SIG-M5 treated with dmso at 0.1 percent for 504 hours (cell line): ENCODE measurements at regions not wholly inside any gene's neighbourhood (a gene's known extent, or its start where the extent isn't known, plus 50 kb on each side); places are given as distances from the start of the nearest gene placed in this dataset.

ENCODE experiments used
- DNase-seq: peaks from one replicate; lab custom pipeline; 2025; ENCODE audit not compliant: unreplicated experiment; lab: John Stamatoyannopoulos, UW

DNA sequence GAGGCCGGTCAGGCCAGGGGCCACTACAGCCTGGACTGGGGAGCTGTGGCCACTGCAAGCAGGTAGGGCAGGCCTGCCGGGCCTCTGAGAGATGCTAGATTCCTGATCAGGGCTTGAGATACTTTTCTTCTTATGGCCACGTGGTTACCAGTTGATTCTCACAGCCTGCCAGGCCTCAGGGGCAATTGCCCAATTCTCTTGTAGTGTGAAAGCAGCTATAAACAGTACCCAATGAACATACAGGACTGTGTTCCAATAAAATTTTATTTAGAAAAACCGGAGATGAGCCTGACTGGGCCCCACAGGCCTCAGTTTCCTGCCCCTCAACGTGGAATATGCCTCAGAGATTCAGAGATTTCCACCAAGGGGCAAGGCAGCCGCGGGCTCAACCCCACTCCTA lies 475.2 kb downstream of the TCERG1L start:
- DNase-seq: no peak

DNA sequence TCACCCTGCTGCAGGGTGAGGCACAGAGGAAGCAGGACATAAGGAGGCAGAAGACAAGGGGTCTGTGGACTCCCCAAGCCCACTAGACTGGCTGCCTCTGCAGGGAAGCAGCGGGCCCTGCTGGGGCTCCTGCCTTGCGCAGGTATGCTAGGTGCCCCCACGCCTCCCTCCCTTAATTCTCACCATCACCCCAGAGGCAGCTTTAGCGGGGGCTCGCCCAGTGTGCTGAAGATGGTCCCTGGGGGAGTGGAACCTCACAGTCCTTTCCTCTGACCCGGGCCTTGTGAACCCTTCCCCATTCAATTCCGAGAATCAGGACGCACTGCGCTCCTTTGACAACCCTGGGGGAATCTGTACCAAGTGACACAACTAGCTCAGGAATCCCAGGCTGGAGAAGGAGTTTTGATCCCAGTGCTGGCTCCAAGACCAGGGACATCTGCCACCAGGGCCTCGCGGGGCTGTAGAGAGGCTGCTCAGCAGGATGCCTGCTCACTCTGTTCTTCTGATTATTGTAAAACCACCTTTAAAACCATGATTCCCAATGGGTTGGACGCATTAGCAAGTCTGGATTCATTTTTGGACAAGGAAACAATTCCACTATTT lies 468.4 kb downstream of the TCERG1L start:
- DNase-seq: no peak

DNA sequence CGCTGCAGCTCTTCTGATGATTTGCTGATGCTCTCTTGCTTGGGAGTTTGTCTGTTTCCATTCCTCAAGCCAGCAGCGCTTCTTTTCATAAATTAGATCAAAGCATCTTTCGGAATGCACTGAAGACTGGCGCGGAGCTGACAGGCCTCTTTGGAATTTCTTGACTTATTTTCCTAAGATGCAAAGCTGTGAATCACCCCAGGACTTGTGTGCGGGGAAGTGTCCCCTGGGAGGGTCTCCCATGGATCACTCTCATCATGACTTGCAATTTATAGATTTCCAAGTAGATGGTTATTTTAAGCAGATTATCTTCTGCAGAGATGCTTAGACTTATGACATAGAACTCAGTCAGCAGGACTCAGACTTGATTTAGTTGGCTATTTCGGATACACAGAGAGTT lies 467.2 kb downstream of the TCERG1L start:
- DNase-seq: no peak

DNA sequence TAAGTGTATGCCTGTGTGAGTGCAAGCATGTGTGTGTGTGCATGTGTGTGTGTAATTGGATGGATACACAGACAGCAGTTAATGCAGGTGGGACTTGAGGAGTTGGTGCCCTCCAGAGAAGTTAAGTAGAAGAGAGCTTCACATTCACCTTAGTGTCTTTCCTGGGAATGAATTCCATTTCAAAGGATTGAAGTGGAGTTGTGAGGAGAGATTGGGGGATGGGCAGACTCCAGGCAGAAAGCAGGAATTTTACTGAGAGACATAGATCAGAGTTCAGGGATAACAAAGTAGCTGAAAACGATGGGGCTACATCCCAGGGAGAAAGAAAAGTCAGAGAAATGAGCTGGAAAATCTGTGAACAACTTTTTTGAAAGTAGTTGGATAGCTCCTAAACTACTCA lies 464.4 kb downstream of the TCERG1L start:
- no peak for DNase-seq

DNA sequence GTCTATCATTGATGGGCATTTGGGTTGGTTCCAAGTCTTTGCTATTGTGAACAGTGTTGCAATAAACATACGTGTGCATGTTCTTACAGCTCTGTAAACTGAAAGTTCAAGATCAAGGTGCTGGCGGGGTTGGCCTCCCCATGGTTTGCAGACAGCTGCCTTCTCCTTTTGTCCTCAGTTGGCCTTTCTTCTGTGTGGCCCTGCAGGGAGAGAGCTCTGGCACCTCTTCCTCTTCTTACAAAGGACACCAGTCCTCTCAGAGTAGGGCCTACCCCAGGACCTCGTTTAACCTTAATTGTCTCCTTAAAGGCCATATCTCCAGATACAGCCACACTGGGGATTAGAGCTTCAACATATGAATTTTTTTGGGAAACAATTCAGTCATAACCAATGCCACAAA lies 462.7 kb downstream of the TCERG1L start:
- no peak for DNase-seq

- DNase-seq: no peak
Measured at GRCh38 chr10:130854151-130854550, 457.4 kb downstream of the TCERG1L start.

DNA sequence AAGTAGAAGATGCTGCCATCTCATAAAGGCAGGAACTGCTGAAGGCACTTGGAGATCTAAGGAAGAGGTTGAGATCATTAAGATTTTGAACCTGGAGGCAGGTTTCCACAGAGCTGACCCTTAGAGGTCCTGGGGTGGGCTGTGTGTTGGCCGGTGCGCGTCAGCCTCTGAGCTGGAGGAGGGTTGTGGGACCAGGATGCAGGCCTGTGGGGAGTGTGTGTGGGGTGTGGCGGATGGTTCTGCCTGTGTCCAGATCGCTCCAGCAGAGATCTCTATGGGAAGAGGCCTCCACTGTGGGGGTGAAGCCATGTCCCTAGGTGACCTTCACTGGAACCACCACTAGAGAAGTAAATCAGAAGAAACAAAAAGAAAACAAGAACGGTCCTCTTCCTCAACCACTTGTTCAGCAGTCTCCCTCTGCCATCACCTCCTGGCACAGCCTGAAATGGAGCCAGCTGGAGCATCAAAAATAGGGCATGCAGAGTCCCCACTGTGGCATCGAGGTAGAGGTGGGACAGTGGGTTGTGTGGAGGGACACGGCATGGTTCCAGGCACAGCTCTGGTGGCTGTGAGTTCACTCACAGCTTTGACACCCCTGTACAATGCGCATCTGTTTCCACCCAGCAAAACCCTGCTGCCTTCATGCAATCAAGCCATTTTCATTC lies 453.8 kb downstream of the TCERG1L start:
- DNase-seq: no peak

DNA sequence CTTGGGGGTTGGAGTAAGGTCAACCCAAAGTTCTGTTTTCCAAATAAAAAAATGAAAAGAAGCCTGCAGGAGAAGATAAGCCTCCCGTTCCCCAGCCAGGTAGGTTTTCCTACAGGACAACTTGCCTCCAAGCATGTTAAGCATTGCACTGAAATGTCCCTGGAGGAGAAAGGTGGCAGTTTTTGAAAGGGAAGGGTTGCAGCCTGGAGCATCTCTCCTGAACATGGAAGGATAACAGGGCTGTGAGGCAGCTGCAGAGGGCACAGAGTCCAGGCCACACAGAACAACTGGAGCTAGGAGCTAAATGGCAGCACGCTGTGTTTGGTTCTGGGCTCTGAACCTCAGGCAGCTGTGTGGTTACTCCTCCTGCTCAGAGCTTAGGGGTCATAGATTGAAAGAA lies 452.9 kb downstream of the TCERG1L start:
- no peak for DNase-seq

- no peak for DNase-seq
Measured at GRCh38 chr10:130859427-130859826, 452.1 kb downstream of the TCERG1L start.

DNA sequence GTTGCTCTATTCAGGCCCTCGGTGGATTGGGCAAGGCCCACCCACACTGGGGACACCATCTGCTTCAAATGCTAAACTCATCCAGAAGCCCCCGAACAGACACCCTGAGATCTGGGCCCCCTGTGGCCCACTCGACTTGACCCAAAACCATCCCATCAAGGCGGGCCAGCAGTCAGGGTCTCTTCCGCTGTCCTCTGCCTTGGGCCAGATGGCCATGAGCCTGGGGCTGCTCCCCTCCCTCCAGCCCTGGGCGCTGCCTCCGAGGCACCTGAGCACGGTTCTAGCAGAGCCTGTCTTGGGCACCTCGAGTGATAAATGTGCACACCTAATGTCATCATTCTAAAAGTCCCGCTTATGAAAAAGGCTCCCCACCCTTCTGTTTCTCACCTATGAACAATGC lies 449.4 kb downstream of the TCERG1L start:
- no peak for DNase-seq

GRCh38 chr10:130862626-130863025 lies 448.9 kb downstream of the TCERG1L start:
- DNase-seq: no peak

DNA sequence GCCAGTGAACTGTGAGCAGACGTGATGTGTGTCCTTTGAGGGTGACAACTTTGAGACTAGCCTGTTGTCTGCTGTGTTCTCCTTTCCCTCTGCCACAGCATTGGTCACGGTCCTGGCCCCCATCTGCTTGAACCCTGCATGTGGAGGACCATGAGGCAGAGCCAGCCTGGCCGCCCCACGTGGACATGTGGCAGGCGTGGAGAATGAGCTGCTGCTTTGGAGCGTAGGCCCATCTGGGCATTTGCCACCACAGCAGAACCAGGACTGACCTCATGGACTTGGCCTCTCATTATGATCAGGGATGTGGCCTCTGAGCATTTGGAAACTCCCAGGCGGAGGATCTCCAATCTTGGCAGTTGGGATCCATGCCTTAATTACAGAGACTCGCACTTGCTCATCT lies 448.5 kb downstream of the TCERG1L start:
- DNase-seq: no peak

DNA sequence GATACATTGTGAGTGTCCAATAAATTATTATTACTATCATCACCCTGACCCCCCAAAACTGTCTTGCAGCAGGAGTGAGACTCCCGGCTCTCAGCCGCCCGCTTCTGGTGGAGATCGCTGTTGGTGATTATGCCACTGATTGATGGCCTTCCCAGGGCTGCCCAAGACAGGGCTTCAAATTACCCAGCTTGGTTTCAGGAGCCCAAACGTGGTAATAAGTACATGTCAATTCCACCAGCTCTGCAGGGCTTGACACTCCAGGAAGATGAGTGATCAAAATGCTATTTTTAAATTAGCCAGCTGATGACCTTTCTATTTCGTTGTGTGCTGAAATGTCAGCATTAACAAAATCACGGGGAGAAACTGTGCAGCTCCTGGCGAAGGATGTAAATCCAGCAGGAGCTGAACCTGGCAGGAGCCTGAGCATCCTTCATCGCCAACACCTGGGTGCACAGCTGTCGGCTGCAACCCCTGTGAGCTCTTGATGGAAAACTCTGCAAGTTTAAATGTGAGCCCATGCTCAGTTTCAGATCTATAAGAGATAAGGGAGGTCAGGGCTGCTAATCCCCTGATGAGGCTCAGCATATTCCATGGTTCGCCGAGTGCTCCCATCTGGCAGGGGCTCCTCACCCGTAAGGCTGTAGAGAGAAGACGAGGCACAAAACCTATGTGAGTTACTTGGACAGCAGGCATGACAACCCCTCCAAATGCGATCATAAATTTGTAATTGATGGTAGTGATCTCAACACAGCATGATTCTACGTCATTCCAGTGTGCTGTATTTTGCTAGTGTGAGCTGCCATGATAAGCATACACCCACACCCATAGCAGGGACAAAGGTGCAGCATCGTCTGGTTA lies 446.3 kb downstream of the TCERG1L start:
- DNase-seq: no peak

GRCh38 chr10:130866857-130867256 lies 444.7 kb downstream of the TCERG1L start:
- no peak for DNase-seq

- no peak for DNase-seq
Measured at GRCh38 chr10:130867446-130868194, 443.9 kb downstream of the TCERG1L start.

DNA sequence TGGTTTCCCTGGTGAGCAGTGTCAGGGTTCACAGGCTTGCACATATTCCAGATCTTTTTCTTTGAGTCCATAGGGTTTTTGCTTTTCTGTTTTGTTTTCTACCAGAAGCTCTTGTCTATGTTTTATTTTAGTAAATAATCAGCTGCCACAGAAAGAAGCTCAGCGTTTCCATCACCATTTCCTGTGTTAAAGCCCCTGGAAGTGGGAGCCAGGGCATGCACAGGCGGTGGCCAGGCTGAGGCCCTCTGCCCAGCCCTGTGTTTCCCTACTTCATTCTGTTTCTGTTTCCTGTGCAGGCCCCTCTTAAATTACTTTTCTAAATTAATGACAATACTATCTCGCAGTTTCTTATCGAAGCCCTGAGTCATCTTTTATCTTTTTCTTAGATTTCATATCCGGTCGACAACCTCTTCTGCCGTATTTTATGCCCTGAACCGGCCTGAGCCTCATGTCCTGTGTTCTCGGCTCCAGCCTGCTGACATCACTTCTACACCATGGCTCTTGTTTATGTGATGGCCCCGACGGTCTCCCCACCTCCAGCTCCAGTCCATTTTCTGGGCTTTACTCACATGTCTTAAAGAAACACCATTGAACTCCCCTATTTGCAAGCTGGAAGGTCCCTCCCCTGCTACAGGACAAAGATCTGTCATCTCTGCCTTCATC lies 442.2 kb downstream of the TCERG1L start:
- DNase-seq: no peak

- DNase-seq: no peak
Measured at GRCh38 chr10:130871406-130871805, 440.1 kb downstream of the TCERG1L start.

GRCh38 chr10:130873636-130874035 lies 437.9 kb downstream of the TCERG1L start:
- DNase-seq: no peak

DNA sequence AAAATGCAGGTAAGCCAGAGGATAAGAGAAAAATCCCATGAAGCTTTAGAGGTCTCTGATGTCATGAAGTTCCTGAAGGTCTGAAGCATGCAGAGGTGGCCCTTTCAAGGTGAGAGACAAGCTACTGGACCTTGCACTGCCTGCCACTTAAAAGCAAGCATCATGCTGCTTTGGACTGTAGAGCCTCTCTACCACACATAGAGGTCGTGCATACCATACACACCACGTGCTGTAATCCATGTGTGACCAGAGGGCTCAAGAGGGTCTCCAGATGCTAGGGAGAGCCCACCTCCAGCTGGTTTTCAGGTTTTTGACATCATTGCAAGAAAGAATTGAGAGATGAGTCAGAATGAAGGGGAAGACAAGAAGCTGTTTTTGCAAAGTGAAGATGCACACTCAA lies 436.4 kb downstream of the TCERG1L start:
- no peak for DNase-seq

GRCh38 chr10:130875897-130876472 lies 435.5 kb downstream of the TCERG1L start:
- no peak for DNase-seq

- no peak for DNase-seq
Measured at GRCh38 chr10:130877126-130877525, 434.4 kb downstream of the TCERG1L start.
